Neural cell (in vitro differentiated cells): ENCODE measurements at regions not wholly inside any gene's neighbourhood (a gene's known extent, or its start where the extent isn't known, plus 50 kb on each side); places are given as distances from the start of the nearest gene placed in this dataset.

Experiments used
- H2AFZ ChIP-seq: fragments of 200-600, 300-800 bp; sonication (generic), shearing (Covaris generic); 2 replicates; pipeline ENCODE4 v1.6.0; 2014; ENCODE audit warnings: low read depth, mild to moderate bottlenecking, antibody characterized with exemption, low read length, moderate library complexity
- H3F3A ChIP-seq: fragments of 200-600 bp; shearing (Covaris generic); 2 replicates; pipeline ENCODE4 v1.6.1; 2016; ENCODE audit warnings: mild to moderate bottlenecking, moderate library complexity, mixed read lengths, antibody characterized with exemption, low read length; ENCODE audit not compliant: insufficient read depth, poor library complexity, severe bottlenecking
- H3K27ac ChIP-seq: fragments of 200-600, 300-800 bp; sonication (generic), shearing (Covaris generic); 2 replicates; pipeline ENCODE4 v1.5.1; 2014; ENCODE audit warnings: mild to moderate bottlenecking, low read length, moderate library complexity
- H3K27me3 ChIP-seq: fragments of 300-800, 200-600 bp; sonication (generic), shearing (Covaris generic); 2 replicates; pipeline ENCODE4 v1.6.0; 2014; ENCODE audit warnings: mild to moderate bottlenecking, low read depth, low read length, moderate library complexity; ENCODE audit not compliant: insufficient read depth
- H3K36me3 ChIP-seq: fragments of 300-800, 200-600 bp; sonication (generic), shearing (Covaris generic); 2 replicates; pipeline ENCODE4 v1.5.1; 2014; ENCODE audit warnings: mild to moderate bottlenecking, antibody characterized with exemption, low read length, moderate library complexity; ENCODE audit not compliant: insufficient read depth
- H3K4me2 ChIP-seq: fragments of 300-800, 200-600 bp; sonication (generic), shearing (Covaris generic); 2 replicates; pipeline ENCODE4 v1.6.0; 2014; ENCODE audit warnings: mild to moderate bottlenecking, low read length
- H3K4me3 ChIP-seq: fragments of 300-800, 200-600 bp; sonication (generic), shearing (Covaris generic); 2 replicates; pipeline ENCODE4 v1.5.1; 2014; ENCODE audit warnings: mild to moderate bottlenecking, low read length, moderate library complexity
- H3K79me2 ChIP-seq: fragments of 200-600 bp; shearing (Covaris generic); replicated peaks from 2 replicates; pipeline ENCODE4 v1.6.0; 2014; ENCODE audit warnings: mild to moderate bottlenecking, low read length, moderate library complexity; ENCODE audit not compliant: insufficient read depth
- H3K9ac ChIP-seq: fragments of 300-800, 200-600 bp; sonication (generic), shearing (Covaris generic); 2 replicates; pipeline ENCODE4 v1.6.1; 2016; ENCODE audit warnings: mild to moderate bottlenecking, low read length, mixed read lengths
- H3K9me2 ChIP-seq: fragments of 200-600 bp; shearing (Covaris generic); 2 replicates; pipeline ENCODE4 v1.6.1; 2016; ENCODE audit warnings: mild to moderate bottlenecking, low read length, mixed read lengths; ENCODE audit not compliant: insufficient read depth
- H3K9me3 ChIP-seq: fragments of 200-600, 300-800 bp; sonication (generic), shearing (Covaris generic); 2 replicates; pipeline ENCODE4 v1.6.1; 2016; ENCODE audit warnings: mild to moderate bottlenecking, mixed run types, low read length, moderate library complexity, mixed read lengths
- H4K20me1 ChIP-seq: fragments of 200-600 bp; shearing (Covaris generic); 2 replicates; pipeline ENCODE4 v1.6.1; 2016; ENCODE audit warnings: mild to moderate bottlenecking, mixed run types; ENCODE audit not compliant: insufficient read depth
- CTCF ChIP-seq: fragments of 450-650 bp; IDR thresholded peaks from 2 replicates; pipeline ENCODE4 v1.5.1; 2014; ENCODE audit warnings: antibody characterized with exemption, mild to moderate bottlenecking, moderate library complexity; ENCODE audit not compliant: poor library complexity, severe bottlenecking
- EP300 ChIP-seq: fragments of 450-650 bp; conservative IDR thresholded peaks from 2 replicates; pipeline ENCODE4 v1.6.1; 2014; ENCODE audit warnings: antibody characterized with exemption, mild to moderate bottlenecking, moderate library complexity; ENCODE audit not compliant: poor library complexity, severe bottlenecking
- EZH2 ChIP-seq: fragments of 200-600, 300-800 bp; shearing (Covaris generic), sonication (generic); IDR thresholded peaks from 2 replicates; pipeline ENCODE4 v1.6.1; 2014; ENCODE audit warnings: antibody characterized with exemption, low read length, borderline replicate concordance, mild to moderate bottlenecking; ENCODE audit not compliant: insufficient read depth, poor library complexity, severe bottlenecking
- MXI1 ChIP-seq: fragments of 450-650 bp; conservative IDR thresholded peaks from 2 replicates; pipeline ENCODE4 v1.6.1; 2014; ENCODE audit warnings: antibody characterized with exemption, mild to moderate bottlenecking; ENCODE audit not compliant: poor library complexity, severe bottlenecking
- POLR2AphosphoS5 ChIP-seq: IDR thresholded peaks from 2 replicates; pipeline ENCODE4 v1.6.1; 2012
- RAD21 ChIP-seq: fragments of 450-650 bp; conservative IDR thresholded peaks from 2 replicates; pipeline ENCODE4 v1.6.1; 2014; ENCODE audit warnings: antibody characterized with exemption, mild to moderate bottlenecking, moderate library complexity
- SMC3 ChIP-seq: fragments of 450-650 bp; conservative IDR thresholded peaks from 2 replicates; pipeline ENCODE4 v1.6.1; 2014; ENCODE audit warnings: antibody characterized with exemption, mild to moderate bottlenecking, moderate library complexity; ENCODE audit not compliant: poor library complexity
- TAF1 ChIP-seq: IDR thresholded peaks from 2 replicates; pipeline ENCODE4 v1.6.1; 2012; ENCODE audit warnings: low read depth
- TF ChIP-seq, protein P1 (sequence below): IDR thresholded peaks from 2 replicates; pipeline ENCODE4 v1.6.1; 2012; ENCODE audit warnings: borderline replicate concordance

GRCh38 chr10:8898745-8899330 lies 844.4 kb downstream of the GATA3 start:
- no peaks in the 10 kb centered on the region for H3K9me3 ChIP-seq
- no peak overlapping the region for H3K27ac ChIP-seq
- H3K9me2 ChIP-seq = no peaks in the 10 kb centered on the region
- TF ChIP-seq RAD21 (no peak), EZH2 (no peak), CTCF (no peak), MXI1 (no peak), EP300 (no peak)
- no peak overlapping the region for H3K4me3 ChIP-seq
- no peaks in the 10 kb centered on the region for H3K36me3 ChIP-seq
- H2AFZ ChIP-seq = no peak overlapping the region
- H3K27me3 ChIP-seq = no peaks in the 10 kb centered on the region
- H3K9ac ChIP-seq = no peak overlapping the region
- no peaks in the 10 kb centered on the region for H3K79me2 ChIP-seq
- H3K4me2 ChIP-seq = no peak overlapping the region
- no peaks in the 10 kb centered on the region for H4K20me1 ChIP-seq
- H3F3A ChIP-seq = no peaks in the 10 kb centered on the region

- no peaks in the 10 kb centered on the region for H3K27me3 ChIP-seq
- no peak overlapping the region for H3K9ac ChIP-seq
- no peaks in the 10 kb centered on the region for H3K9me3 ChIP-seq
- no peaks in the 10 kb centered on the region for H3F3A ChIP-seq
- no peaks in the 10 kb centered on the region for H3K79me2 ChIP-seq
- no peak overlapping the region for H3K27ac ChIP-seq
- no peak overlapping the region for H2AFZ ChIP-seq
- H3K9me2 ChIP-seq = no peaks in the 10 kb centered on the region
- H3K4me2 ChIP-seq = no peak overlapping the region
- no peaks in the 10 kb centered on the region for H3K36me3 ChIP-seq
- no peak overlapping the region for H3K4me3 ChIP-seq
- no peak for TF ChIP-seq SMC3
- TF ChIP-seq MXI1 = no peak
- no peak for TF ChIP-seq EP300
- TF ChIP-seq CTCF = no peak
- TF ChIP-seq TAF1 = no peak
- TF ChIP-seq RAD21 = no peak
- no peak for TF ChIP-seq EZH2
- no peak for TF ChIP-seq POLR2AphosphoS5
- TF ChIP-seq, protein P1, sequence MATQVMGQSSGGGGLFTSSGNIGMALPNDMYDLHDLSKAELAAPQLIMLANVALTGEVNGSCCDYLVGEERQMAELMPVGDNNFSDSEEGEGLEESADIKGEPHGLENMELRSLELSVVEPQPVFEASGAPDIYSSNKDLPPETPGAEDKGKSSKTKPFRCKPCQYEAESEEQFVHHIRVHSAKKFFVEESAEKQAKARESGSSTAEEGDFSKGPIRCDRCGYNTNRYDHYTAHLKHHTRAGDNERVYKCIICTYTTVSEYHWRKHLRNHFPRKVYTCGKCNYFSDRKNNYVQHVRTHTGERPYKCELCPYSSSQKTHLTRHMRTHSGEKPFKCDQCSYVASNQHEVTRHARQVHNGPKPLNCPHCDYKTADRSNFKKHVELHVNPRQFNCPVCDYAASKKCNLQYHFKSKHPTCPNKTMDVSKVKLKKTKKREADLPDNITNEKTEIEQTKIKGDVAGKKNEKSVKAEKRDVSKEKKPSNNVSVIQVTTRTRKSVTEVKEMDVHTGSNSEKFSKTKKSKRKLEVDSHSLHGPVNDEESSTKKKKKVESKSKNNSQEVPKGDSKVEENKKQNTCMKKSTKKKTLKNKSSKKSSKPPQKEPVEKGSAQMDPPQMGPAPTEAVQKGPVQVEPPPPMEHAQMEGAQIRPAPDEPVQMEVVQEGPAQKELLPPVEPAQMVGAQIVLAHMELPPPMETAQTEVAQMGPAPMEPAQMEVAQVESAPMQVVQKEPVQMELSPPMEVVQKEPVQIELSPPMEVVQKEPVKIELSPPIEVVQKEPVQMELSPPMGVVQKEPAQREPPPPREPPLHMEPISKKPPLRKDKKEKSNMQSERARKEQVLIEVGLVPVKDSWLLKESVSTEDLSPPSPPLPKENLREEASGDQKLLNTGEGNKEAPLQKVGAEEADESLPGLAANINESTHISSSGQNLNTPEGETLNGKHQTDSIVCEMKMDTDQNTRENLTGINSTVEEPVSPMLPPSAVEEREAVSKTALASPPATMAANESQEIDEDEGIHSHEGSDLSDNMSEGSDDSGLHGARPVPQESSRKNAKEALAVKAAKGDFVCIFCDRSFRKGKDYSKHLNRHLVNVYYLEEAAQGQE = no peak
- no peaks in the 10 kb centered on the region for H4K20me1 ChIP-seq
Measured at GRCh38 chr10:8902926-8903325, 848.4 kb downstream of the GATA3 start.
